ENCODE measurements at regions not wholly inside any gene's neighbourhood (a gene's known extent, or its start where the extent isn't known, plus 50 kb on each side); places are given as distances from the start of the nearest gene placed in this dataset.

GRCh38 chr2:63698786-63699548, 110.2 kb downstream of the MDH1 start:
- Histone ChIP-seq H3K4me3 (ENCODE audit: control extremely low read depth in 1 of 5, extremely low read depth in 1 of 5, insufficient read depth in 1 of 5, low read depth in 2 of 5, low read length in 4 of 5) (no peak overlapping the region), H3K9me3 (ENCODE audit: control extremely low read depth in 1 of 3, control insufficient read depth in 2 of 3, insufficient read depth in 1 of 3, low read length in 2 of 3) (no peaks in the 10 kb centered on the region), H3K79me2 (ENCODE audit: control insufficient read depth, insufficient read depth, low read length) (no peaks in the 10 kb centered on the region), H3K27me3 (replicated peaks in 1 of 4; ENCODE audit: control extremely low read depth in 1 of 4, control insufficient read depth in 3 of 4, insufficient read depth in 4 of 4, low read length in 3 of 4) (no peaks in the 10 kb centered on the region), H3K27ac (ENCODE audit: low read length in 2 of 2) (no peak overlapping the region), H3K4me1 (ENCODE audit: control insufficient read depth in 2 of 2, insufficient read depth in 2 of 2, low read length in 2 of 2) (no peaks in the 10 kb centered on the region), H4K20me1 (ENCODE audit: control insufficient read depth, insufficient read depth, low read length, poor library complexity, severe bottlenecking) (no peaks in the 10 kb centered on the region), H2AFZ (ENCODE audit: insufficient read depth, low read depth, low read length, poor library complexity, severe bottlenecking) (no peak overlapping the region), H3K4me2 (replicated peaks; ENCODE audit: low read depth, low read length, poor library complexity, severe bottlenecking) (no peak overlapping the region), H3K9ac (ENCODE audit: low read length) (no peak overlapping the region), H3K36me3 (replicated peaks in 1 of 2; ENCODE audit: control extremely low read depth in 1 of 2, control insufficient read depth in 1 of 2, extremely low read depth in 1 of 2, insufficient read depth in 2 of 2, low read length in 1 of 2) (no peaks in the 10 kb centered on the region)
- POLR2A ChIA-PET = no interaction called here
- CTCF ChIA-PET = interaction anchor here (0.7 to 5.2 kb wide), 18 partner anchors 8 to 630 kb away, joined by 3 to 91 read pairs (median 5); partner anchors contain the start of gene UGP2
- H3K4me1 Mint-ChIP-seq = no peaks in the 10 kb centered on the region
- no peak for TF ChIP-seq EZH2 (IDR thresholded peaks at IDR 0.05; ENCODE audit: borderline replicate concordance, insufficient read depth, low read depth, low read length, poor library complexity, severe bottlenecking)
- TF ChIP-seq CTCF (IDR thresholded peaks at IDR 0.05) = peak; percentile 29
- no peak overlapping the region for H3K4me3 Mint-ChIP-seq
- H3K27ac Mint-ChIP-seq = no peak overlapping the region
- H3K9me3 Mint-ChIP-seq (ENCODE audit: insufficient read depth) = no peaks in the 10 kb centered on the region
- ATAC-seq (ENCODE audit: low read depth) = peak; percentile 57
- peak; percentile 30 for DNase-seq
- WGBS (ENCODE audit: insufficient coverage) = 62% methylated on average over 4 of the region's 6 CpGs
- intact Hi-C loops (cut with micrococcal nuclease) = loop anchor here (1.0 kb wide), 1 partner anchor 162 kb away; no protein-coding TSS in a partner anchor
- no peaks in the 10 kb centered on the region for H3K27me3 Mint-ChIP-seq

GRCh38 chr2:63699549-63699839, 110.7 kb downstream of the MDH1 start:
- no peaks in the 10 kb centered on the region for H4K20me1 ChIP-seq (ENCODE audit: control insufficient read depth, insufficient read depth, low read length, poor library complexity, severe bottlenecking)
- ChIA-PET CTCF (interaction anchor here (1.0 to 5.2 kb wide), 15 partner anchors 8 to 629 kb away, joined by 3 to 91 read pairs (median 5); partner anchors contain the start of gene UGP2), POLR2A (no interaction called here)
- TF ChIP-seq CTCF (IDR thresholded peaks at IDR 0.05) (no peak), EZH2 (IDR thresholded peaks at IDR 0.05; ENCODE audit: borderline replicate concordance, insufficient read depth, low read depth, low read length, poor library complexity, severe bottlenecking) (no peak)
- H3K4me1 ChIP-seq (ENCODE audit: control insufficient read depth in 2 of 2, insufficient read depth in 2 of 2, low read length in 2 of 2) = no peaks in the 10 kb centered on the region
- intact Hi-C loops (cut with micrococcal nuclease) = loop anchor here (1.0 kb wide), 1 partner anchor 162 kb away; no protein-coding TSS in a partner anchor
- H3K9me3 Mint-ChIP-seq (ENCODE audit: insufficient read depth) = no peaks in the 10 kb centered on the region
- H3K27ac Mint-ChIP-seq = no peak overlapping the region
- no peaks in the 10 kb centered on the region for H3K4me1 Mint-ChIP-seq
- no peak overlapping the region for H2AFZ ChIP-seq (ENCODE audit: insufficient read depth, low read depth, low read length, poor library complexity, severe bottlenecking)
- H3K4me2 ChIP-seq (replicated peaks; ENCODE audit: low read depth, low read length, poor library complexity, severe bottlenecking) = no peak overlapping the region
- no peak overlapping the region for H3K4me3 Mint-ChIP-seq
- no peak overlapping the region for H3K27ac ChIP-seq (ENCODE audit: low read length in 2 of 2)
- no peak for ATAC-seq (ENCODE audit: low read depth)
- DNase-seq = no peak
- H3K9me3 ChIP-seq (ENCODE audit: control extremely low read depth in 1 of 3, control insufficient read depth in 2 of 3, insufficient read depth in 1 of 3, low read length in 2 of 3) = no peaks in the 10 kb centered on the region
- WGBS (ENCODE audit: insufficient coverage) = 94% methylated on average over 2 of the region's 3 CpGs
- H3K36me3 ChIP-seq (replicated peaks in 1 of 2; ENCODE audit: control extremely low read depth in 1 of 2, control insufficient read depth in 1 of 2, extremely low read depth in 1 of 2, insufficient read depth in 2 of 2, low read length in 1 of 2) = no peaks in the 10 kb centered on the region
- no peaks in the 10 kb centered on the region for H3K27me3 ChIP-seq (replicated peaks in 1 of 4; ENCODE audit: control extremely low read depth in 1 of 4, control insufficient read depth in 3 of 4, insufficient read depth in 4 of 4, low read length in 3 of 4)
- no peaks in the 10 kb centered on the region for H3K79me2 ChIP-seq (ENCODE audit: control insufficient read depth, insufficient read depth, low read length)
- no peak overlapping the region for H3K4me3 ChIP-seq (ENCODE audit: control extremely low read depth in 1 of 5, extremely low read depth in 1 of 5, insufficient read depth in 1 of 5, low read depth in 2 of 5, low read length in 4 of 5)
- H3K9ac ChIP-seq (ENCODE audit: low read length) = no peak overlapping the region
- no peaks in the 10 kb centered on the region for H3K27me3 Mint-ChIP-seq

All from B cell (primary cell).